Liver (tissue), 3 donors: ENCODE measurements at regions not wholly inside any gene's neighbourhood (a gene's known extent, or its start where the extent isn't known, plus 50 kb on each side); places are given as distances from the start of the nearest gene placed in this dataset.

Experiments
- TAF1 ChIP-seq: conservative IDR thresholded peaks from 2 replicates; pipeline ENCODE4 v1.6.1; 2016; ENCODE audit warnings: antibody characterized with exemption, mild to moderate bottlenecking
- TF ChIP-seq, protein P1 (sequence below): fragments of 150-350 bp; IDR thresholded peaks from 2 replicates; pipeline ENCODE4 v1.5.1; 2017; ENCODE audit warnings: improper control_type of control experiment, low read depth, low read length; ENCODE audit not compliant: missing input control
- TF ChIP-seq, protein P2 (sequence below): IDR thresholded peaks from 2 replicates; pipeline ENCODE4 v1.6.1; 2016; ENCODE audit warnings: antibody characterized with exemption
- donor health status: healthy.
- donor health status: healthy.

DNA sequence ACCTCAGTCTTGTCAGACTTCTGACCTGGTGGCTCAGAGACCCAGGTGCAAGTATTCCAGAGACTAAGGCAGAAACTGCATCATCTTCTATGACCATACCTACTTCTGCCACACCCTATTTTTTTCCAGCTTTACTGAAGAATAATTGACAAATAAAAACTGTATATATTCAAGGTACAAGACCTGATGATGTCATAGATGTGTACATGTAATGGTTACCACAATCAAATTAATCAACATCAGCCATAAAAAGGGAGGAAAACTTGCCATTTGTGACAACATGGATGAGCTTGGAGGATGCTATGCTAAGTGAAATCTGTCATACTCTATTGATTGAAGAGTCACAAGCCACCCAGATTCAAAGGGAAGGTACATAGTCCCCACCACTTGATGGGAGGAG is 815.6 kb downstream of the SORCS1 start:
- TF ChIP-seq, protein P1, sequence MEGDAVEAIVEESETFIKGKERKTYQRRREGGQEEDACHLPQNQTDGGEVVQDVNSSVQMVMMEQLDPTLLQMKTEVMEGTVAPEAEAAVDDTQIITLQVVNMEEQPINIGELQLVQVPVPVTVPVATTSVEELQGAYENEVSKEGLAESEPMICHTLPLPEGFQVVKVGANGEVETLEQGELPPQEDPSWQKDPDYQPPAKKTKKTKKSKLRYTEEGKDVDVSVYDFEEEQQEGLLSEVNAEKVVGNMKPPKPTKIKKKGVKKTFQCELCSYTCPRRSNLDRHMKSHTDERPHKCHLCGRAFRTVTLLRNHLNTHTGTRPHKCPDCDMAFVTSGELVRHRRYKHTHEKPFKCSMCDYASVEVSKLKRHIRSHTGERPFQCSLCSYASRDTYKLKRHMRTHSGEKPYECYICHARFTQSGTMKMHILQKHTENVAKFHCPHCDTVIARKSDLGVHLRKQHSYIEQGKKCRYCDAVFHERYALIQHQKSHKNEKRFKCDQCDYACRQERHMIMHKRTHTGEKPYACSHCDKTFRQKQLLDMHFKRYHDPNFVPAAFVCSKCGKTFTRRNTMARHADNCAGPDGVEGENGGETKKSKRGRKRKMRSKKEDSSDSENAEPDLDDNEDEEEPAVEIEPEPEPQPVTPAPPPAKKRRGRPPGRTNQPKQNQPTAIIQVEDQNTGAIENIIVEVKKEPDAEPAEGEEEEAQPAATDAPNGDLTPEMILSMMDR: no peak
- no peak for TF ChIP-seq TAF1
- TF ChIP-seq, protein P2, sequence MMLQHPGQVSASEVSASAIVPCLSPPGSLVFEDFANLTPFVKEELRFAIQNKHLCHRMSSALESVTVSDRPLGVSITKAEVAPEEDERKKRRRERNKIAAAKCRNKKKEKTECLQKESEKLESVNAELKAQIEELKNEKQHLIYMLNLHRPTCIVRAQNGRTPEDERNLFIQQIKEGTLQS: no peak
